A549 (cell line): ENCODE measurements at regions not wholly inside any gene's neighbourhood (a gene's known extent, or its start where the extent isn't known, plus 50 kb on each side); places are given as distances from the start of the nearest gene placed in this dataset.

Experiments used
- ATAC-seq, 2 experiments: fragments of 200-7000 bp in 1 of 2; fragments of >200 bp in 1 of 2; cut with Nextera tagmentation in 1 of 2; cut with Tn5 transposase in 1 of 2; 3 replicates each; pipeline versions ENCODE4 v1.8.0 to v1.9.1; 2018 to 2020; ENCODE audit warnings: mild to moderate bottlenecking in 1 of 2, moderate library complexity in 1 of 2
- CTCF ChIA-PET: fragments of 300-600 bp; sonication (Branson Sonifier 250); formaldehyde crosslinking; extraction: SDS; loops from one replicate; lab custom pipeline; 2021; ENCODE audit warnings: antibody characterized with exemption, inconsistent platforms; lab: Yijun Ruan, JAX
- POLR2A ChIA-PET: fragments of 350-600 bp; formaldehyde crosslinking; extraction: SDS; loops from one replicate; lab custom pipeline; 2021; ENCODE audit warnings: antibody characterized with exemption, inconsistent platforms; lab: Yijun Ruan, JAX
- DNase-seq, 2 experiments: peaks; one replicate each; pipeline versions ENCODE4 v3.0.0 to v3.0.0-alpha.2; 2011 to 2016; ENCODE audit warnings: low read depth in 1 of 2, low spot score in 1 of 2
- FAIRE-seq: peaks from 2 replicates; lab custom pipeline; 2011; peaks lifted over from hg19 to GRCh38; lab: Jason Lieb, UNC
- H3K27ac ChIP-seq, 2 experiments: fragments of >200 bp; sonication (Bioruptor Twin); formaldehyde crosslinking; 3 replicates each; pipeline ENCODE4 v1.5.1; 2016 to 2017
- H3K4me1 ChIP-seq: fragments of >200 bp; sonication (Bioruptor Twin); formaldehyde crosslinking; 3 replicates; pipeline ENCODE4 v1.6.1; 2016
- H3K4me2 ChIP-seq: fragments of >200 bp; sonication (Bioruptor Twin); formaldehyde crosslinking; 3 replicates; pipeline ENCODE4 v1.6.1; 2016
- H3K4me3 ChIP-seq: fragments of >200 bp; sonication (Bioruptor Twin); formaldehyde crosslinking; 3 replicates; pipeline ENCODE4 v1.5.1; 2016
- H3K9me3 ChIP-seq: fragments of >200 bp; sonication (Bioruptor Twin); formaldehyde crosslinking; 3 replicates; pipeline ENCODE4 v1.6.1; 2016
- ATOH8 ChIP-seq: fragments of 250-450 bp; sonication (Bioruptor Pico); IDR thresholded peaks from 2 replicates; pipeline ENCODE4 v1.5.0; 2020; ENCODE audit warnings: low read depth, mild to moderate bottlenecking, moderate library complexity
- BHLHE40 ChIP-seq: IDR thresholded peaks from 2 replicates; pipeline ENCODE4 v1.6.1; 2012; ENCODE audit warnings: low read depth, low read length, inconsistent platforms
- CBX2 ChIP-seq: fragments of 200-600 bp; sonication (generic); IDR thresholded peaks from 2 replicates; pipeline ENCODE4 v1.6.1; 2016; ENCODE audit warnings: low read depth, mild to moderate bottlenecking, borderline replicate concordance
- CEBPB ChIP-seq, 2 experiments: fragments of >200 bp in 1 of 2; sonication (Bioruptor Twin) in 1 of 2; formaldehyde crosslinking in 1 of 2; IDR thresholded peaks; 2 replicates each; pipeline ENCODE4 v1.6.1; 2012 to 2016
- CHD4 ChIP-seq: fragments of 200-600 bp; sonication (generic); IDR thresholded peaks from 2 replicates; pipeline ENCODE4 v1.6.1; 2016; ENCODE audit warnings: antibody characterized with exemption, mild to moderate bottlenecking, borderline replicate concordance
- ESRRA ChIP-seq: fragments of 150-350 bp; IDR thresholded peaks from 2 replicates; pipeline ENCODE4 v1.6.1; 2014; ENCODE audit warnings: mild to moderate bottlenecking, low read length, borderline replicate concordance
- GATA3 ChIP-seq: IDR thresholded peaks from 2 replicates; pipeline ENCODE4 v1.6.1; 2012; ENCODE audit warnings: borderline replicate concordance
- HOXA7 ChIP-seq: fragments of 250-450 bp; sonication (Bioruptor Pico); IDR thresholded peaks from 2 replicates; pipeline ENCODE4 v1.5.0; 2020; ENCODE audit warnings: mild to moderate bottlenecking, moderate library complexity
- HOXB5 ChIP-seq: fragments of 250-450 bp; sonication (Bioruptor Pico); IDR thresholded peaks from 2 replicates; pipeline ENCODE4 v1.5.0; 2020; ENCODE audit warnings: mild to moderate bottlenecking, moderate library complexity
- MAFK ChIP-seq: fragments of 450-650 bp; IDR thresholded peaks from 2 replicates; pipeline ENCODE4 v1.6.1; 2014; ENCODE audit not compliant: partially characterized antibody
- MAZ ChIP-seq: fragments of 150-350 bp; IDR thresholded peaks from 2 replicates; pipeline ENCODE4 v1.6.1; 2014; ENCODE audit warnings: antibody characterized with exemption, low read depth, low read length, borderline replicate concordance
- MYC ChIP-seq: IDR thresholded peaks from 2 replicates; pipeline ENCODE4 v1.6.1; 2012; ENCODE audit warnings: mild to moderate bottlenecking, inconsistent platforms, low read length, improper control_type of control experiment, borderline replicate concordance
- NFE2L2 ChIP-seq: fragments of 150-350 bp; conservative IDR thresholded peaks from 2 replicates; pipeline ENCODE4 v1.6.1; 2014; ENCODE audit warnings: low read length
- NPAS2 ChIP-seq: fragments of 250-450 bp; sonication (Bioruptor Pico); IDR thresholded peaks from 2 replicates; pipeline ENCODE4 v1.8.0; 2022; ENCODE audit warnings: mild to moderate bottlenecking, moderate library complexity, borderline replicate concordance
- PBX3 ChIP-seq: IDR thresholded peaks from 2 replicates; pipeline ENCODE4 v1.6.1; 2012
- TFCP2L1 ChIP-seq: fragments of 250-450 bp; sonication (Bioruptor Pico); IDR thresholded peaks from 2 replicates; pipeline ENCODE4 v1.5.0; 2021; ENCODE audit warnings: mild to moderate bottlenecking
- USF2 ChIP-seq: fragments of 450-650 bp; IDR thresholded peaks from 2 replicates; pipeline ENCODE4 v1.6.1; 2014; ENCODE audit warnings: antibody characterized with exemption
- ZC3H11A ChIP-seq: fragments of 450-650 bp; IDR thresholded peaks from 2 replicates; pipeline ENCODE4 v1.6.1; 2014; ENCODE audit warnings: antibody characterized with exemption, mild to moderate bottlenecking
- ZFP36 ChIP-seq: fragments of 450-650 bp; IDR thresholded peaks from 2 replicates; pipeline ENCODE4 v1.6.1; 2014; ENCODE audit warnings: borderline replicate concordance; ENCODE audit not compliant: partially characterized antibody
- ZSCAN20 ChIP-seq: fragments of 250-450 bp; sonication (Bioruptor Pico); IDR thresholded peaks from 2 replicates; pipeline ENCODE4 v1.8.0; 2022; ENCODE audit warnings: mild to moderate bottlenecking, moderate library complexity
- WGBS: methylation state at CpG from one replicate; pipeline ENCODE4 v1.1.6; 2017; ENCODE audit errors: missing lambda C conversion rate; 5-methylcytosine and 5-hydroxymethylcytosine counted together
- TF ChIP-seq, protein P1 (sequence below): fragments of >200 bp; sonication (Bioruptor Twin); formaldehyde crosslinking; IDR thresholded peaks from 2 replicates; pipeline ENCODE4 v1.6.1; 2016
- TF ChIP-seq, protein P2 (sequence below): fragments of >200 bp; sonication (Bioruptor Twin); formaldehyde crosslinking; IDR thresholded peaks from 3 replicates; pipeline ENCODE4 v1.5.1; 2016
- TF ChIP-seq, protein P3 (sequence below): IDR thresholded peaks from 2 replicates; pipeline ENCODE4 v1.6.1; 2012; ENCODE audit warnings: low read depth, borderline replicate concordance

DNA sequence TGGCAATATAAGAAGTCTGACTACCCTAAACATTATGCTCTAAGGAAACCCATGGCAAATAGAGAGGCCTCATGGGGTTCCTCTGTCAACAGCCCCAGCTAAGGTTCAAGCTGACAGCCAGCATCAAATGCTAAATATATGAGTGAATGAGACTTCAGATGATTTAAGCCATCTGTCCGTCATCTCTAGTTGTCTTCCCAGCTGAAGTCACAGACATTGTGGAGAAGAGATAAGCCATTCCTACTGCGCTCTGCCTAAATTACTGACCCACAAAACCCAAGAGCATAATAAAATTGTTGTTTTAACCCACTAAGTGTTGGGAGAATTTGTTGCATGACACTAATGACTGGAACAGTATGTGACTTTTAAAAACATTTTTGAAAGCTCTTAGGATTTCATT is 87.3 kb upstream of the IGSF10 start:
- 94% methylated on average over 2 of the region's 2 CpGs for WGBS
- Histone ChIP-seq H3K4me3 (no peak overlapping the region), H3K4me1 (peaks cover 28% of the 10 kb centered on the region), H3K9me3 (no peaks in the 10 kb centered on the region), H3K4me2 (no peak overlapping the region), H3K27ac (no peak overlapping the region)
- POLR2A ChIA-PET, result no interaction called here
- CTCF ChIA-PET, result no interaction called here
- TF ChIP-seq ZSCAN20 (CRISPR knock-in tag) (no peak), BHLHE40 (no peak), GATA3 (no peak), HOXA7 (CRISPR knock-in tag) (no peak), MAZ (no peak), HOXB5 (CRISPR knock-in tag) (no peak), NPAS2 (CRISPR knock-in tag) (no peak), CEBPB (IDR thresholded peaks at IDR 0.05) (no peak), ZC3H11A (no peak), CHD4 (no peak), ZFP36 (no peak), PBX3 (no peak), ESRRA (no peak), MAFK (no peak)
- TF ChIP-seq, protein P1, sequence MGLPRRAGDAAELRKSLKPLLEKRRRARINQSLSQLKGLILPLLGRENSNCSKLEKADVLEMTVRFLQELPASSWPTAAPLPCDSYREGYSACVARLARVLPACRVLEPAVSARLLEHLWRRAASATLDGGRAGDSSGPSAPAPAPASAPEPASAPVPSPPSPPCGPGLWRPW, result no peak
- DNase-seq, result no peak
- FAIRE-seq, result no peak
- no peak for ATAC-seq

- ATAC-seq, result no peak
- CTCF ChIA-PET, result interaction anchor here (0.7 kb wide), 1 partner anchor 330 kb away, joined by 3 read pairs; no protein-coding TSS in a partner anchor
- TF ChIP-seq TFCP2L1, result no peak
- no peak for TF ChIP-seq CBX2
- TF ChIP-seq HOXA7 (CRISPR knock-in tag), result no peak
- no peak for TF ChIP-seq MYC
- TF ChIP-seq, protein P2, sequence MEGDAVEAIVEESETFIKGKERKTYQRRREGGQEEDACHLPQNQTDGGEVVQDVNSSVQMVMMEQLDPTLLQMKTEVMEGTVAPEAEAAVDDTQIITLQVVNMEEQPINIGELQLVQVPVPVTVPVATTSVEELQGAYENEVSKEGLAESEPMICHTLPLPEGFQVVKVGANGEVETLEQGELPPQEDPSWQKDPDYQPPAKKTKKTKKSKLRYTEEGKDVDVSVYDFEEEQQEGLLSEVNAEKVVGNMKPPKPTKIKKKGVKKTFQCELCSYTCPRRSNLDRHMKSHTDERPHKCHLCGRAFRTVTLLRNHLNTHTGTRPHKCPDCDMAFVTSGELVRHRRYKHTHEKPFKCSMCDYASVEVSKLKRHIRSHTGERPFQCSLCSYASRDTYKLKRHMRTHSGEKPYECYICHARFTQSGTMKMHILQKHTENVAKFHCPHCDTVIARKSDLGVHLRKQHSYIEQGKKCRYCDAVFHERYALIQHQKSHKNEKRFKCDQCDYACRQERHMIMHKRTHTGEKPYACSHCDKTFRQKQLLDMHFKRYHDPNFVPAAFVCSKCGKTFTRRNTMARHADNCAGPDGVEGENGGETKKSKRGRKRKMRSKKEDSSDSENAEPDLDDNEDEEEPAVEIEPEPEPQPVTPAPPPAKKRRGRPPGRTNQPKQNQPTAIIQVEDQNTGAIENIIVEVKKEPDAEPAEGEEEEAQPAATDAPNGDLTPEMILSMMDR, result no peak
- TF ChIP-seq NFE2L2, result no peak
- TF ChIP-seq USF2, result no peak
- TF ChIP-seq, protein P3, sequence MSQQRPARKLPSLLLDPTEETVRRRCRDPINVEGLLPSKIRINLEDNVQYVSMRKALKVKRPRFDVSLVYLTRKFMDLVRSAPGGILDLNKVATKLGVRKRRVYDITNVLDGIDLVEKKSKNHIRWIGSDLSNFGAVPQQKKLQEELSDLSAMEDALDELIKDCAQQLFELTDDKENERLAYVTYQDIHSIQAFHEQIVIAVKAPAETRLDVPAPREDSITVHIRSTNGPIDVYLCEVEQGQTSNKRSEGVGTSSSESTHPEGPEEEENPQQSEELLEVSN, result no peak
- TF ChIP-seq ATOH8 (CRISPR knock-in tag), result no peak
Measured at GRCh38 chr3:151544164-151544548, 83.3 kb upstream of the IGSF10 start.

More at GRCh38 chr3:151544164-151544548, 83.3 kb upstream of the IGSF10 start:
- DNase-seq (no peak), FAIRE-seq (no peak)
- Histone ChIP-seq H3K9me3 (no peaks in the 10 kb centered on the region), H3K4me2 (no peak overlapping the region), H3K27ac (peak overlapping the region; percentile 64 to 83), H3K4me1 (peaks cover 19% of the 10 kb centered on the region), H3K4me3 (no peak overlapping the region)
- POLR2A ChIA-PET, result no interaction called here
